Uterus (tissue), 2 donors: ENCODE measurements at regions not wholly inside any gene's neighbourhood (a gene's known extent, or its start where the extent isn't known, plus 50 kb on each side); places are given as distances from the start of the nearest gene placed in this dataset.

Experiments
- CTCF ChIP-seq, 4 experiments: fragments of 200-600 bp in 2 of 4; fragments of 450-650 bp in 2 of 4; sonication (generic) in 2 of 4; IDR thresholded peaks; one replicate each; pipeline ENCODE4 v1.5.1; 2016 to 2019; ENCODE audit warnings: antibody characterized with exemption in 4 of 4, mild to moderate bottlenecking in 2 of 4, moderate library complexity in 1 of 4
- POLR2A ChIP-seq, 2 donors: fragments of 450-650 bp; IDR thresholded peaks; one replicate each; pipeline ENCODE4 v1.6.1; 2016; ENCODE audit warnings: antibody characterized with exemption in 2 of 2, mild to moderate bottlenecking in 1 of 2, moderate library complexity in 1 of 2

GRCh38 chr7:57348646-57349269 is 101.2 kb upstream of the ZNF716 start:
- no peak for TF ChIP-seq CTCF (IDR thresholded peaks at IDR 0.05)
- TF ChIP-seq POLR2A (IDR thresholded peaks at IDR 0.05): no peak
